Tibial nerve (tissue), 4 donors: ENCODE measurements at regions not wholly inside any gene's neighbourhood (a gene's known extent, or its start where the extent isn't known, plus 50 kb on each side); places are given as distances from the start of the nearest gene placed in this dataset.

ENCODE experiments used
- EP300 ChIP-seq, 2 donors: sonication (generic); formaldehyde crosslinking; IDR thresholded peaks; one replicate each; pipeline ENCODE4 v1.6.1; 2017; ENCODE audit warnings: antibody characterized with exemption in 2 of 2, mild to moderate bottlenecking in 1 of 2
- POLR2A ChIP-seq, 2 donors: fragments of 450-650 bp; IDR thresholded peaks; one replicate each; pipeline ENCODE4 v1.6.1; 2017; ENCODE audit warnings: antibody characterized with exemption in 2 of 2, mild to moderate bottlenecking in 2 of 2, moderate library complexity in 2 of 2
- TF ChIP-seq, protein P1 (sequence below), 5 experiments: fragments of 200-600 bp in 3 of 5; fragments of 450-650 bp in 2 of 5; sonication (generic) in 3 of 5; IDR thresholded peaks; one replicate each; pipeline ENCODE4 v1.5.1; 2016 to 2019; ENCODE audit warnings: antibody characterized with exemption in 5 of 5, mild to moderate bottlenecking in 3 of 5, moderate library complexity in 2 of 5

DNA sequence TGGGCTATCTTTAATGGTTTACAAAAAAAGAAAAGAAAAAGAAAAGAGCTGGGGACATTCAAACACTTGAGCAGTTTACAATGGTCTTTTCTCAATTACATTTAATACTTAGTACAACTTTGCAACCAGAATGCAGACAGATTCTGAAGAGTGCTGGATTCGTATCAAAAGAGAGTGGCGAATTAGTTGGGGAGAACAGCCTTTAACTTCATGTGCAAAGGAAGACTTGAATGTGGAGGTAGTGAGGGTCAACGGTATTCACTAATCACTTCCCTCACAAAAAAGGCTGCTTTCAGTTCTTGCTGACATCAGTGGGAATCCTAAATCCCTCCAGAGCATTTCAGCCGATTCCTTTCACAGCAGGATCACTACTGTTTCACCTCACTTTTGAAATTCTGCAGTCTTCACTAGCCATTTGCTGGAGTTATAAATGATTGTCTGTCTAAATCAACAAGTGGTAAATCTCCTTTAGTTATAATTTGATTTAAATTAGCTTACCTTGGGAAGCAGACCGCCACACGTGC lies 323.0 kb upstream of the SEMA6D start:
- TF ChIP-seq, protein P1, sequence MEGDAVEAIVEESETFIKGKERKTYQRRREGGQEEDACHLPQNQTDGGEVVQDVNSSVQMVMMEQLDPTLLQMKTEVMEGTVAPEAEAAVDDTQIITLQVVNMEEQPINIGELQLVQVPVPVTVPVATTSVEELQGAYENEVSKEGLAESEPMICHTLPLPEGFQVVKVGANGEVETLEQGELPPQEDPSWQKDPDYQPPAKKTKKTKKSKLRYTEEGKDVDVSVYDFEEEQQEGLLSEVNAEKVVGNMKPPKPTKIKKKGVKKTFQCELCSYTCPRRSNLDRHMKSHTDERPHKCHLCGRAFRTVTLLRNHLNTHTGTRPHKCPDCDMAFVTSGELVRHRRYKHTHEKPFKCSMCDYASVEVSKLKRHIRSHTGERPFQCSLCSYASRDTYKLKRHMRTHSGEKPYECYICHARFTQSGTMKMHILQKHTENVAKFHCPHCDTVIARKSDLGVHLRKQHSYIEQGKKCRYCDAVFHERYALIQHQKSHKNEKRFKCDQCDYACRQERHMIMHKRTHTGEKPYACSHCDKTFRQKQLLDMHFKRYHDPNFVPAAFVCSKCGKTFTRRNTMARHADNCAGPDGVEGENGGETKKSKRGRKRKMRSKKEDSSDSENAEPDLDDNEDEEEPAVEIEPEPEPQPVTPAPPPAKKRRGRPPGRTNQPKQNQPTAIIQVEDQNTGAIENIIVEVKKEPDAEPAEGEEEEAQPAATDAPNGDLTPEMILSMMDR (IDR thresholded peaks at IDR 0.05), result no peak
- TF ChIP-seq POLR2A (IDR thresholded peaks at IDR 0.05), result no peak
- no peak for TF ChIP-seq EP300 (IDR thresholded peaks at IDR 0.05)
